SK-N-SH (cell line): ENCODE measurements at regions not wholly inside any gene's neighbourhood (a gene's known extent, or its start where the extent isn't known, plus 50 kb on each side); places are given as distances from the start of the nearest gene placed in this dataset.
"Not testable (repeated sequence)": the region's sequence is repeated elsewhere in the genome, so short reads cannot be mapped to it uniquely, and the experiment has no call there.

Experiments
- CTCF ChIA-PET: fragments of 300-600, 350-600 bp; formaldehyde crosslinking; extraction: SDS; loops from one replicate; lab custom pipeline; 2021; lab: Yijun Ruan, JAX
- POLR2A ChIA-PET: fragments of 350-600 bp; sonication (Branson Sonifier 250); formaldehyde crosslinking; extraction: SDS; loops from one replicate; lab custom pipeline; 2020; ENCODE audit warnings: antibody characterized with exemption, inconsistent platforms; lab: Yijun Ruan, JAX
- DNase-seq: peaks from one replicate; pipeline ENCODE4 v3.0.0; 2012
- H2AFZ ChIP-seq: fragments of 200-600 bp; sonication (generic); 2 replicates; pipeline ENCODE4 v1.8.1; 2016; ENCODE audit warnings: antibody characterized with exemption, mild to moderate bottlenecking, low read depth
- H3F3A ChIP-seq: fragments of 200-600 bp; sonication (generic); replicated peaks from 2 replicates; pipeline ENCODE3; 2016; ENCODE audit warnings: antibody characterized with exemption, mild to moderate bottlenecking; ENCODE audit not compliant: insufficient read depth
- H3K27ac ChIP-seq, 2 experiments: fragments of 200-500 bp in 1 of 2; fragments of 200-600 bp in 1 of 2; sonication (Bioruptor generic) in 1 of 2; sonication (generic), shearing (Covaris generic) in 1 of 2; 2 replicates each; pipeline versions ENCODE4 v1.5.1 to v1.6.1; 2014 to 2016; ENCODE audit warnings: low read depth in 2 of 2, inconsistent platforms in 1 of 2, low read length in 1 of 2, mild to moderate bottlenecking in 1 of 2, mixed read lengths in 1 of 2
- H3K27me3 ChIP-seq: fragments of 200-600 bp; sonication (generic), shearing (Covaris generic); 2 replicates; pipeline ENCODE4 v1.6.1; 2016; ENCODE audit warnings: mixed run types; ENCODE audit not compliant: insufficient read depth
- H3K36me3 ChIP-seq, 2 experiments: fragments of 200-500 bp in 1 of 2; fragments of 200-600 bp in 1 of 2; sonication (Bioruptor generic) in 1 of 2; sonication (generic) in 1 of 2; replicated peaks in 1 of 2; 2 replicates each; pipeline versions ENCODE3 to v1.5.1; 2014 to 2016; ENCODE audit warnings: low read length in 1 of 2, mild to moderate bottlenecking in 1 of 2; ENCODE audit not compliant: insufficient read depth in 2 of 2, control insufficient read depth in 1 of 2
- H3K4me1 ChIP-seq, 2 experiments: fragments of 200-500 bp in 1 of 2; fragments of 200-600 bp in 1 of 2; sonication (Bioruptor generic) in 1 of 2; sonication (generic), shearing (Covaris generic) in 1 of 2; 2 replicates each; pipeline versions ENCODE4 v1.5.1 to v1.6.1; 2014 to 2016; ENCODE audit warnings: low read depth in 1 of 2, low read length in 1 of 2, mixed run types in 1 of 2; ENCODE audit not compliant: insufficient read depth in 2 of 2, control insufficient read depth in 1 of 2
- H3K4me2 ChIP-seq: fragments of 200-600 bp; sonication (generic), shearing (Covaris generic); 2 replicates; pipeline ENCODE4 v1.6.1; 2017; ENCODE audit warnings: mixed run types
- H3K4me3 ChIP-seq, 2 experiments: fragments of 200-500 bp in 1 of 2; fragments of 200-600 bp in 1 of 2; sonication (Bioruptor generic) in 1 of 2; sonication (generic), shearing (Covaris generic) in 1 of 2; 2 replicates each; pipeline versions ENCODE4 v1.5.1 to v1.8.1; 2014 to 2016; ENCODE audit warnings: low read depth in 2 of 2, inconsistent platforms in 1 of 2, low read length in 1 of 2, mild to moderate bottlenecking in 1 of 2, mixed read lengths in 1 of 2, moderate library complexity in 1 of 2
- H3K79me2 ChIP-seq: fragments of 200-600 bp; sonication (generic); 2 replicates; pipeline ENCODE4 v1.8.1; 2017; ENCODE audit warnings: mild to moderate bottlenecking; ENCODE audit not compliant: insufficient read depth
- H3K9ac ChIP-seq: fragments of 200-600 bp; sonication (generic); 2 replicates; pipeline ENCODE4 v1.6.1; 2017; ENCODE audit warnings: mixed run types
- H3K9me2 ChIP-seq: fragments of 200-600 bp; sonication (generic); 2 replicates; pipeline ENCODE4 v1.6.1; 2017; ENCODE audit warnings: mixed run types
- H3K9me3 ChIP-seq: fragments of 200-600 bp; sonication (generic); 2 replicates; pipeline ENCODE4 v1.6.1; 2017; ENCODE audit warnings: mixed run types, mild to moderate bottlenecking, moderate library complexity
- H4K20me1 ChIP-seq: fragments of 200-600 bp; sonication (generic); 2 replicates; pipeline ENCODE4 v1.6.1; 2017; ENCODE audit warnings: mild to moderate bottlenecking, mixed run types; ENCODE audit not compliant: insufficient read depth
- FOXJ3 ChIP-seq: sonication (generic); formaldehyde crosslinking; IDR thresholded peaks from 2 replicates; pipeline ENCODE4 v1.5.1; 2020; ENCODE audit warnings: mild to moderate bottlenecking, missing genetic modification reagents
- MAX ChIP-seq: IDR thresholded peaks from 2 replicates; pipeline ENCODE4 v1.4.0; 2012; ENCODE audit warnings: low read depth
- NFIC ChIP-seq: IDR thresholded peaks from 2 replicates; pipeline ENCODE4 v1.4.0; 2012; ENCODE audit warnings: borderline replicate concordance
- PBX3 ChIP-seq: IDR thresholded peaks from 2 replicates; pipeline ENCODE4; 2012
- RAD21 ChIP-seq: IDR thresholded peaks from 2 replicates; pipeline ENCODE4 v1.6.1; 2012; ENCODE audit warnings: mild to moderate bottlenecking, low read length
- RCOR1 ChIP-seq: fragments of 150-350 bp; IDR thresholded peaks from 2 replicates; pipeline ENCODE4 v1.6.1; 2017; ENCODE audit warnings: antibody characterized with exemption, low read length
- REST ChIP-seq: IDR thresholded peaks from 2 replicates; pipeline ENCODE4 v1.6.1; 2012; ENCODE audit warnings: mild to moderate bottlenecking, low read depth, low read length, moderate library complexity
- RFX5 ChIP-seq: IDR thresholded peaks from 2 replicates; pipeline ENCODE4 v1.6.1; 2012; ENCODE audit warnings: mild to moderate bottlenecking, improper control_type of control experiment, low read length
- SMC3 ChIP-seq: IDR thresholded peaks from 2 replicates; pipeline ENCODE4 v1.6.1; 2012; ENCODE audit warnings: low read depth, low read length, improper control_type of control experiment
- YY1 ChIP-seq: IDR thresholded peaks from 2 replicates; pipeline ENCODE4 v1.4.0; 2012; ENCODE audit warnings: low read depth, mild to moderate bottlenecking
- WGBS: methylation state at CpG from one replicate; pipeline ENCODE4 v1.1.6; 2017; ENCODE audit warnings: low lambda C conversion rate; 5-methylcytosine and 5-hydroxymethylcytosine counted together

- H4K20me1 ChIP-seq, CTCF ChIA-PET, H3K9me2 ChIP-seq, H3K79me2 ChIP-seq, H3K4me1 ChIP-seq, DNase-seq, H3K9ac ChIP-seq, H3K27me3 ChIP-seq, H3K4me2 ChIP-seq, H3K36me3 ChIP-seq, H3F3A ChIP-seq, POLR2A ChIA-PET, H3K27ac ChIP-seq, H3K4me3 ChIP-seq, H2AFZ ChIP-seq, H3K9me3 ChIP-seq: not testable (repeated sequence)
- 11% methylated on average over 5 of the region's 5 CpGs for WGBS
Measured at GRCh38 chr7:6999067-6999666, 173.1 kb upstream of the CCZ1B start.

- no peak for DNase-seq
- Histone ChIP-seq H3K9me3 (no peaks in the 10 kb centered on the region; the same call in 1 of the 2 replicates), H3K9ac (no peak overlapping the region), H3K4me3 (no peak overlapping the region), H3K27me3 (no peaks in the 10 kb centered on the region), H4K20me1 (no peaks in the 10 kb centered on the region), H3K9me2 (no peaks in the 10 kb centered on the region), H3K36me3 (no peaks in the 10 kb centered on the region), H3K79me2 (no peaks in the 10 kb centered on the region), H3K4me1 (no peaks in the 10 kb centered on the region), H3K27ac (no peak overlapping the region), H2AFZ (no peak overlapping the region), H3K4me2 (no peak overlapping the region), H3F3A (no peaks in the 10 kb centered on the region)
- CTCF ChIA-PET, result no interaction called here
- TF ChIP-seq FOXJ3, result no peak
- no peak for TF ChIP-seq RCOR1
- no peak for TF ChIP-seq SMC3
- no peak for TF ChIP-seq REST
- TF ChIP-seq PBX3, result no peak
- TF ChIP-seq MAX, result no peak
- TF ChIP-seq RAD21, result no peak
- no peak for TF ChIP-seq NFIC
- TF ChIP-seq YY1, result no peak
- TF ChIP-seq RFX5, result no peak
- POLR2A ChIA-PET, result no interaction called here
- WGBS, result 45% methylated on average over 2 of the region's 2 CpGs
Measured at GRCh38 chr7:7002418-7003062, 176.5 kb upstream of the CCZ1B start.
